Right cardiac atrium (tissue), 5 donors: ENCODE measurements at regions not wholly inside any gene's neighbourhood (a gene's known extent, or its start where the extent isn't known, plus 50 kb on each side); places are given as distances from the start of the nearest gene placed in this dataset.
"Not testable (repeated sequence)": the region's sequence is repeated elsewhere in the genome, so short reads cannot be mapped to it uniquely, and the experiment has no call there.

ENCODE experiments used
- ATAC-seq, 2 donors: fragments of 200-7000 bp; cut with Tn5 transposase; one replicate each; pipeline versions ENCODE4 v1.8.0 to v1.9.1; 2020; ENCODE audit warnings: moderate library complexity in 2 of 2, mild to moderate bottlenecking in 1 of 2
- DNase-seq, 3 donors: peaks; one replicate each; pipeline ENCODE4 v3.0.0-alpha.2; 2020
- H3K27ac ChIP-seq: one replicate; pipeline ENCODE4 v1.5.1; 2013; ENCODE audit warnings: mild to moderate bottlenecking, low read length, control low read depth, moderate library complexity
- H3K27me3 ChIP-seq: one replicate; pipeline ENCODE4 v1.6.1; 2013; ENCODE audit not compliant: control insufficient read depth, insufficient read depth
- H3K4me1 ChIP-seq: one replicate; pipeline ENCODE4 v1.6.1; 2013; ENCODE audit warnings: low read length; ENCODE audit not compliant: control insufficient read depth, insufficient read depth
- H3K4me3 ChIP-seq: one replicate; pipeline ENCODE4 v1.5.1; 2013; ENCODE audit warnings: low read length, control low read depth
- H3K9me3 ChIP-seq: one replicate; pipeline ENCODE4 v1.6.1; 2013; ENCODE audit warnings: low read length; ENCODE audit not compliant: control insufficient read depth
- WGBS: extraction: QIAGEN DNeasy Blood & Tissue Kit; methylation state at CpG from one replicate; pipeline ENCODE4 v1.1.7; 2013; 5-methylcytosine and 5-hydroxymethylcytosine counted together
- intact Hi-C, 4 donors: fragments of 100-400 bp; cut with DNase I; formaldehyde crosslinking; loops; one replicate each; pipeline versions ENCODE4 v1.11.0 to v1.14.0; 2022 to 2023
- donor health status: healthy with polysubstance abuse.
- donor health status: DM: no; HTN: yes; CAD: no.
- donor health status: DM: no; HTN: no; CAD: no.
- donor health status: DM: no; HTN: yes; CAD: no; lungs with severe emphysema.
- donor health status: DM: yes; HTN: yes; CAD: no.

DNA sequence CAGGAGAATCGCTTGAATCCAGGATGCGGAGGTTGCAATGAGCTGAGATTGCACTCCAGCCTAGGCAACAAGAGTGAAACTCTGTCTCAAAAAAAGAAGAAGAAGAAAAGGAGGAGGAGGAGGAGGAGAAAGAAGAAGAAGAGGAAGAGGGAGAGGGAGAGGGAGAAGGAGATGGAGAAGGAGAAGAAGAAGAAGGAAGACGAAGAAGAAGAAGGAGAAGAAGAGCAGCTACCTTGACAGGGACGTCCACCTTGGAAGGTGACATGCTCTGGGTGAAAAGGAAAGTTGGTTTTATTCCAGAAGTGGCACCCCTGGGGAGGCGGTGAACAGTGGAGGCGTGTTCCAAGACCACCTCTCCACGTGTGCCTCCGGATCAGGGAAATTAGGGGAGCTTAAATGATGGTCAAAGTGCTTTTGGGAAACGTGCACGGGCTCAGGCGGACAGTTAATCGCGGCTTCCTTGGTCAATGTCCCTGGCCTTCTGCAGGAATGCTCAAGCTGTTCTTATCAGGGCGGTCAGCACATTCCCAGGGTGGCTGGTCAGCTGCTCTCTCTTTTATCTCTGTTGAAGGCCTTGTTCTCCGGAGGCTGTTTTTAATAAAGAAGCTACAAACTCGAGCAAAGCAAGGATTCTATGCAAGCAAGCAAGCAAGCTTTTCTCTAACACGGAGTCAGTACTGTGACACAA is 78.9 kb upstream of the PEG3 start:
- Histone ChIP-seq H3K4me3 (no peak overlapping the region), H3K9me3 (no peaks in the 10 kb centered on the region), H3K27me3 (no peaks in the 10 kb centered on the region), H3K4me1 (no peaks in the 10 kb centered on the region), H3K27ac (no peak overlapping the region)
- intact Hi-C loops = no loop called here
- 50% methylated on average over 17 of the region's 17 CpGs for WGBS
- no peak for ATAC-seq
- DNase-seq = no peak

DNA sequence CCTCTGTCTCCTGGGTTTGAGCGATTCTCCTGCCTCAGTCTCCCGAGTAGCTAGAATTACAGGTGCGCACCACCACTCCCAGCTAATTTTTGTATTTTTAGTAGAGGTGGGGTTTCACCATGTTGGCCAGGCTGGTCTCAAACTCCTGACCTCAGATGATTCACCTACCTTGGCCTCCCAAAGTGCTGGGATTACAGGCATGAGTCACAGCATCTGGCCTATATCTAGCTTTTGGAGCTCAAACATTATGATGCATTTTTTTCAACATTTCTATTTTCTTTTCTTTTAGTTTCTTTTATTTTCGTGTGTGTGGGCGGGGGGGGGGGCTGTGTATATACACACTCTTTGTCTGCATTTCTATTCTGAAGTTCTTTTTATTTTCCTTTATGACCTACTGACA is 85.6 kb upstream of the PEG3 start:
- DNase-seq, H3K9me3 ChIP-seq, H3K27me3 ChIP-seq, H3K4me1 ChIP-seq, H3K4me3 ChIP-seq, ATAC-seq, H3K27ac ChIP-seq, intact Hi-C loops: not testable (repeated sequence)
- WGBS = 82% methylated on average over 5 of the region's 5 CpGs

DNA sequence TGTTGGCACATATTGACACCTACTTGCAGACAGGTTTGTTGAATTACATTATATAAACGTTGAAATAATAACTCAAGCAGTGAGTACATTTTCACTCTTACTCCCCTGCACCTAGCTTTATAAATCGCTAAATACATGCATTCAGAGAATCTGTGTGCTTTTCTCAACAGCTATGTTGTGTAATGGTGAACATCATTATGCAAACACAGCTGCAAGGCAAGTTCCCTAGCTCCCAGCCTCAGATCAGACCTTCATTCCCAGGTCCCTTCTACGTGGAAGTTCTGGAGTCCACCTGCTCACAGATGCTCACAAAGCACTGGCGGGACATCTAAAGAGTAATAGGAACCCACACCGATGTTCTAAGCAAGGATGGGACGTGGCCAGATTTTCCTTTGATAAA is 86.8 kb upstream of the PEG3 start:
- Histone ChIP-seq H3K27ac (no peak overlapping the region), H3K27me3 (no peaks in the 10 kb centered on the region), H3K9me3 (no peaks in the 10 kb centered on the region), H3K4me3 (no peak overlapping the region), H3K4me1 (no peaks in the 10 kb centered on the region)
- ATAC-seq (no peak), DNase-seq (no peak)
- WGBS = 82% methylated on average over 6 of the region's 6 CpGs
- intact Hi-C loops = no loop called here

DNA sequence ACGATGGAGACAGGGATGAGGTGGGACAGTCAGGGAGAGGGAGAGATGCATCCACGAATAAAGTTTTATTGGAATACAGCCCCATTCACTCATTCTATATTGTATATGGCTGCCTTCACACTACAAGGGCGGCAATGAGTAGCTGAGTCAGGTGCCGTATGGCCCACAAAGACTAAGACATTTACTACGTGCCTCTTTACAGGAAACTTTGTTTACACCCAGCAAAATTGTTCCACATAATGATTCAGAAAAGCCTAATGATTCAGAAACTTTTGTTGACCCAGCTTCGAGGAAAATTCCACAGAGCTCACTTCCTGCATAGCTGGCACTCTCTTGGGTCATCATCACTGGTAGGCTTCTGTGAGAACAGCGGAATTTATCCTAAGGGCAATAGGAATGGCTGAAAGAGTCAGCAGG is 87.3 kb upstream of the PEG3 start:
- intact Hi-C loops = no loop called here
- 78% methylated on average over 7 of the region's 7 CpGs for WGBS

DNA sequence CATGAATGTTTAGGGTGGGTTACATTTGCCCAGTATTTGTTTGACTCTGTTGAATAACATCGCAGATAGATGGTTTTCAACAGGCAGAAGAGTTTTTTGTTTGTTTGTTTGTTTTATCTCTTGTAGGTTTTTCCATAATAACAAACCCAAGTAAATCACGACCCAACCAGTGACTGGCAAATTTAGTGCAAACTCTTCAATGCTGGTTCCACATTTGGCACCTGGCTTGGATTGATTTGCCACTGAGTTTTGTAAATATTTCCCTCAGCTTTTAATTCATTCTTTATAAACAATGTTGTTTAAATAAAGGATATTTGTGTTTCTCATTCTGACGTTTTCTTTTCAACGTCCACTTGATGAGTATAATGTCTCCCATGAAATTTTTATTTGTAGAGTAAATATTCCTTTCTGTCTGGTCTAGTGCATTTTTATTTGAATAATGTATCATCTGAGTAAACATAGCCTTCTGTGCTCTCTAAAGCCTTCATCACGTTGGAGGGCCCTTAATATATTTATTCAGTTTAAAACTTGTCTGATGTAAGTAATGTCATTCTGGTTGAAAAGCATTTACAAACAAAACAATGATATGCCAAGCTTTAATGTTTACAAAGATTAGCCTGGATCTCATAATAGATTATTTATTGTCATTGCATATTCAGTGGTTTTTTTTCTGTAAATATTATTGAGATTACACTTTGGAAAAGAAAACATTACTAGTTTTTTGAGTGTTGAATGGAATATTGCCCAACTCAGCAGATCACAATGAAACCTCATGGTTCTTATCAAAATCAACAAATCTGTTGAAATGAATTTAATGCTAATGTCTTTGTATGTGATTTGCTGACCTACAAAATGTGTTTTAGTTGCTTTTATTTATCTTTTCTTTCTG is 90.4 kb upstream of the PEG3 start:
- WGBS = 51% methylated on average over 5 of the region's 5 CpGs

More for the DNA sequence above, 87.3 kb upstream of the PEG3 start:
- no peaks in the 10 kb centered on the region for H3K4me1 ChIP-seq
- DNase-seq (no peak), ATAC-seq (no peak)
- H3K27ac ChIP-seq = no peak overlapping the region
- H3K4me3 ChIP-seq = no peak overlapping the region
- no peaks in the 10 kb centered on the region for H3K9me3 ChIP-seq
- H3K27me3 ChIP-seq = no peaks in the 10 kb centered on the region

DNA sequence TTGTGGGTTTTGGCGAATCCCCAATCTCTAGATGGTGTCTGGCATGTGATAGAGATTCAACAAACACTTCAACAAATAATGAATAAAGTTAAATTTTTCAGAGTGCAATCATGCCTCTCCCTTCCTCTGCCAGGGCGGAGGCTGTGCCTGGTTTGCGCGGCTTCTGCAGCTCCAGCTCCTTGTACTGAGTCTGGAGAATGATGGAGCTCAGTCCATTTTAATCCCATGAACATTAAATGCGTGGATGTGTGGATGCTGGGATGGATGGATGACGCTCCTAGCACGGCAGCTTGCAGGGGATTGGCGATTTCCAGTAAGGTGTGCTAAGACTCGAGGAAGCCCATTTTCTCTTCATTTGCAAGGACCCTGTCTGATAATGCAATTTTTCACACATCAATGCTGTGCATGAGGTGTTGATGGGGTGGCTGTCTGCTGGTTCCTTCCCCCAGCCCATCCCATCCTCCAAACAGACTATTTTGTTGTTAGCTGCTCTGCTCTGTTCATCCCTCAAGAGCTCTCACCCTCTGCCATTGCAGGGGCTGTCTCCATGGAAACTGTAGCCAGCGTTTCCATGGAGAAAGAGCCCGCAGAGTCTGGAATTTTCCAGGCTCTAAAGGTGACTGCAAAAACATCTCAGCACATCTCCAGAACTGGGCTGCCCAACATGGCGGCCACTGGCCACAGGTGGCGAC is 92.6 kb upstream of the PEG3 start:
- no peaks in the 10 kb centered on the region for H3K4me1 ChIP-seq
- intact Hi-C loops = no loop called here
- 81% methylated on average over 13 of the region's 13 CpGs for WGBS
- H3K27me3 ChIP-seq = no peaks in the 10 kb centered on the region
- DNase-seq (no peak), ATAC-seq (no peak)
- H3K4me3 ChIP-seq = no peak overlapping the region
- H3K9me3 ChIP-seq = no peaks in the 10 kb centered on the region
- no peak overlapping the region for H3K27ac ChIP-seq

More for the DNA sequence above, 90.4 kb upstream of the PEG3 start:
- DNase-seq = no peak
- intact Hi-C loops = no loop called here
- Histone ChIP-seq H3K4me3 (no peak overlapping the region), H3K9me3 (no peaks in the 10 kb centered on the region), H3K27me3 (no peaks in the 10 kb centered on the region), H3K4me1 (no peaks in the 10 kb centered on the region), H3K27ac (no peak overlapping the region)
- ATAC-seq = no peak

DNA sequence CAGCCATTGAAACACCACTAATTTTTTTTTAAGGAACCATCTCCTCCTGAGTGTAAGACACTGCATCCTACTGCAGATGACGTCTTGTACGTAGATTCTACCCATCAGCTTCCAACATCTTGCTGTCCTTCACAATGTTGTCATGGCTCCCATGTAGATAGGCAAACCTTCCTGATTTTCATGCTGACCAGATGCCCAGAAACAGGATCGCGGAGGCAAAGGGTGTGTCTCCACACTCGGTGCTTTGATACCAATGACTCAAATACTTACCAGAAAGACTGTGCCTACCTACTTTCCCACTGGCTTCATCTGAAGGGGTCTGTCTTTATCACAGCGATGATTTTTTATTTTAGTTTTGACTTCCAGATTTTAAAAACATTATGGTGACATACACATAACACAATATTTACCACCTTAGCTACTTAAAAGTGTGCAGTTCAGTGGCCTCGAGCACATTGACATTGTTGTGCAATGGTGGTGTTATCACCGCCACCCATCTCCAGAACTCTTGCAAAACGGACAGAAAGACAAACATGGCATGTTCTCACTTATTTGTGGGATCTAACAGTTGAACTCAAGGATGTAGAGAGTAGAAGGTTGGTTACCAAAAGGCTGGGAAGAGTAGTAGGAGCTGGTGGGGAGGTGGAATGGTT is 94.0 kb upstream of the PEG3 start:
- 79% methylated on average over 9 of the region's 9 CpGs for WGBS
- DNase-seq = no peak
- no peaks in the 10 kb centered on the region for H3K27me3 ChIP-seq
- no peak overlapping the region for H3K4me3 ChIP-seq
- H3K4me1 ChIP-seq = no peaks in the 10 kb centered on the region
- no peak overlapping the region for H3K27ac ChIP-seq
- intact Hi-C loops = no loop called here
- H3K9me3 ChIP-seq = no peaks in the 10 kb centered on the region
- ATAC-seq = no peak

DNA sequence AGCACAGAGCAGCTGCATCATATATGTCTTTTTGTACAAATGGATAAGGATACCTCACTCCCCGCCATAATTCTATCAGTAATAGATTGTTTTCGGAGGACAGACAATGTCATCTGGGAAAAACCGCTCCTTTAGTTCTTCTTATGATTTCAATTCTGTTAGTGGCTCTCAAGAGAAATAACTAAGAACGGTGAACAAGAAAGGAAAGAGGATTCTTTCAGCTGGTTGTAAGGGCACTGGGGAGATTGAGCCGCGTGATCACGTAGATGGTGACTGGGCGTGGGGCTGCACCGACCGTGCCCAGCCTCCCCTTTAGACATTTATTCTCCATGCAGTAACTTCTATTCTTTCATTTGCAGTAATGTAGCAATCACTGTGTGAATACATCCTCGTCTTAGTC is 99.4 kb upstream of the PEG3 start:
- DNase-seq = no peak
- intact Hi-C loops = no loop called here
- Histone ChIP-seq H3K4me1 (no peaks in the 10 kb centered on the region), H3K27ac (no peak overlapping the region), H3K27me3 (no peaks in the 10 kb centered on the region), H3K4me3 (no peak overlapping the region), H3K9me3 (no peaks in the 10 kb centered on the region)
- 88% methylated on average over 11 of the region's 11 CpGs for WGBS
- ATAC-seq = no peak

DNA sequence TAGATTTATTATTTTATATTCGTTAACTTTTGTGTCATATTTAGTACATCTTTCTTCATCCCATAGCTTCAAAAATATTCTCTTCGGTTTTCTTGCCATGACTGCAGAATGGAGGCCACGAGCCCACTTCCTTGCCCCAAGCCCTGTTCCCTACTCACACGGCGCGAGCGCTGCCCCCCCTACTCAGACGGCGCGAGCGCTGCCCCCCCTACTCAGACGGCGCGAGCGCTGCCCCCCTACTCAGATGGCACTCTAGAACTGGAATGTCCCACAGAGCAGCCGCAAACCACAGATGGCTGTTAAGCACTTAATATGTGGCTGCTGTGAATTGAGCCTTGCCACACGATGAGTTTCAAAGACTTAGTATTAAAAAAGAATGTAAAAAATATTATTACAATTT is 102.2 kb upstream of the PEG3 start:
- intact Hi-C loops = no loop called here
- H3K4me1 ChIP-seq = no peaks in the 10 kb centered on the region
- peak; percentile 33 to 73 (median 67) for DNase-seq
- H3K27ac ChIP-seq = no peak overlapping the region
- no peak overlapping the region for H3K4me3 ChIP-seq
- H3K9me3 ChIP-seq = no peaks in the 10 kb centered on the region
- peak; percentile 76 to 98 for ATAC-seq
- H3K27me3 ChIP-seq = no peaks in the 10 kb centered on the region
- 67% methylated on average over 17 of the region's 17 CpGs for WGBS

DNA sequence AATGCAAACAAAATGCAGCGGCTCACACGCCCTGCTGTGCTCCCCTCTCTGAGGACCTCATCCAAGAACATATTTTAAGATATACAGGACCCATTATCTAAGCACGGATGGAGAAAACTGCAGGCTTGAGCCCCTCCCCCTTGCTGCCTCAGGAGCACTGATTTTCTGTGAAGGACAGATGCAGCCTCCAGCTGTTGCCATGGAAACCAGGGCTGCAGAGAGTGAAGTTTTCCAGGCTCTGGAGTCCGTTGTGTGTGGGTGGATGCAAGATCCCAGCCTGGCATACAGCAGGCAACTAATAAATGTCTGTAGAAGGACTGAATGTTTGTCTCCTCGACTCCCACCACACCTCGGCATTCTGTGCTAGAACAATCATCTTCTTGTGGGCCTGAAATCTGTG is 105.6 kb upstream of the PEG3 start:
- WGBS = 21% methylated on average over 6 of the region's 6 CpGs
- intact Hi-C loops = no loop called here
- H3K4me3 ChIP-seq = no peak overlapping the region
- no peak for DNase-seq
- ATAC-seq = no peak
- H3K9me3 ChIP-seq = no peaks in the 10 kb centered on the region
- no peak overlapping the region for H3K27ac ChIP-seq
- H3K27me3 ChIP-seq = no peaks in the 10 kb centered on the region
- H3K4me1 ChIP-seq = no peaks in the 10 kb centered on the region

DNA sequence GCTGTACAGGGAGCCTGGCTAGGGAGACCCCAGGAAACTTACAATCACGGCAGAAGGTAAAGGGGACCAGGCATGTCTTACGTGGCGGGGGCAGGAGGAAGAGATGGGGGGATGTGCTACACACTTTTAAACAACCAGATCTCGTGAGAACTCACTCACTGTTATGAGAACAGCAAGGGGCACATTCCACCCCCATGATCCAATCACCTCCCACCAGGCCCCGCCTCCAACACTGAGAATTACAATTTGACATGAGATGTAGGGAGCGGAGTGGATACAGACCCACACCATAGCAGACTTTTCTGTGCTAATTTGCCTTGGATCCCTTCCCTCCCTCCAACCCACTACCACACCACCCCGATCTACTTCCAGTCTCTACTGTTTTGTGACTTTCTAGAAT is 106.7 kb upstream of the PEG3 start:
- H3K27me3 ChIP-seq = no peaks in the 10 kb centered on the region
- intact Hi-C loops = no loop called here
- no peak overlapping the region for H3K27ac ChIP-seq
- WGBS = 71% methylated on average over 7 of the region's 7 CpGs
- DNase-seq (no peak), ATAC-seq (no peak)
- H3K4me3 ChIP-seq = no peak overlapping the region
- no peaks in the 10 kb centered on the region for H3K9me3 ChIP-seq
- no peaks in the 10 kb centered on the region for H3K4me1 ChIP-seq
